A549 (cell line): ENCODE measurements at regions not wholly inside any gene's neighbourhood (a gene's known extent, or its start where the extent isn't known, plus 50 kb on each side); places are given as distances from the start of the nearest gene placed in this dataset.

Source experiments
- ATAC-seq, 2 experiments: fragments of 200-7000 bp in 1 of 2; fragments of >200 bp in 1 of 2; cut with Nextera tagmentation in 1 of 2; cut with Tn5 transposase in 1 of 2; 3 replicates each; pipeline versions ENCODE4 v1.8.0 to v1.9.1; 2018 to 2020; ENCODE audit warnings: mild to moderate bottlenecking in 1 of 2, moderate library complexity in 1 of 2
- CTCF ChIA-PET: fragments of 300-600 bp; sonication (Branson Sonifier 250); formaldehyde crosslinking; extraction: SDS; loops from one replicate; lab custom pipeline; 2021; ENCODE audit warnings: antibody characterized with exemption, inconsistent platforms; lab: Yijun Ruan, JAX
- POLR2A ChIA-PET: fragments of 350-600 bp; formaldehyde crosslinking; extraction: SDS; loops from one replicate; lab custom pipeline; 2021; ENCODE audit warnings: antibody characterized with exemption, inconsistent platforms; lab: Yijun Ruan, JAX
- DNase-seq, 2 experiments: peaks; one replicate each; pipeline versions ENCODE4 v3.0.0 to v3.0.0-alpha.2; 2011 to 2016; ENCODE audit warnings: low read depth in 1 of 2, low spot score in 1 of 2
- FAIRE-seq: peaks from 2 replicates; lab custom pipeline; 2011; peaks lifted over from hg19 to GRCh38; lab: Jason Lieb, UNC
- H3K27ac ChIP-seq, 2 experiments: fragments of >200 bp; sonication (Bioruptor Twin); formaldehyde crosslinking; 3 replicates each; pipeline ENCODE4 v1.5.1; 2016 to 2017
- H3K4me1 ChIP-seq: fragments of >200 bp; sonication (Bioruptor Twin); formaldehyde crosslinking; 3 replicates; pipeline ENCODE4 v1.6.1; 2016
- H3K4me2 ChIP-seq: fragments of >200 bp; sonication (Bioruptor Twin); formaldehyde crosslinking; 3 replicates; pipeline ENCODE4 v1.6.1; 2016
- H3K4me3 ChIP-seq: fragments of >200 bp; sonication (Bioruptor Twin); formaldehyde crosslinking; 3 replicates; pipeline ENCODE4 v1.5.1; 2016
- H3K9me3 ChIP-seq: fragments of >200 bp; sonication (Bioruptor Twin); formaldehyde crosslinking; 3 replicates; pipeline ENCODE4 v1.6.1; 2016
- ATOH8 ChIP-seq: fragments of 250-450 bp; sonication (Bioruptor Pico); IDR thresholded peaks from 2 replicates; pipeline ENCODE4 v1.5.0; 2020; ENCODE audit warnings: low read depth, mild to moderate bottlenecking, moderate library complexity
- CBX8 ChIP-seq: fragments of 200-600 bp; sonication (generic); IDR thresholded peaks from 2 replicates; pipeline ENCODE4 v1.6.1; 2016
- CEBPB ChIP-seq, 2 experiments: fragments of >200 bp in 1 of 2; sonication (Bioruptor Twin) in 1 of 2; formaldehyde crosslinking in 1 of 2; IDR thresholded peaks; 2 replicates each; pipeline ENCODE4 v1.6.1; 2012 to 2016
- E2F6 ChIP-seq: IDR thresholded peaks from 2 replicates; pipeline ENCODE4 v1.6.1; 2012; ENCODE audit warnings: low read depth, borderline replicate concordance
- EHF ChIP-seq: fragments of 250-450 bp; sonication (Bioruptor Pico); IDR thresholded peaks from 2 replicates; pipeline ENCODE4 v1.5.0; 2020; ENCODE audit warnings: mild to moderate bottlenecking
- ELK1 ChIP-seq: fragments of 150-350 bp; IDR thresholded peaks from 2 replicates; pipeline ENCODE4 v1.6.1; 2014; ENCODE audit warnings: low read depth, mild to moderate bottlenecking, low read length
- ESRRA ChIP-seq: fragments of 150-350 bp; IDR thresholded peaks from 2 replicates; pipeline ENCODE4 v1.6.1; 2014; ENCODE audit warnings: mild to moderate bottlenecking, low read length, borderline replicate concordance
- HOXA7 ChIP-seq: fragments of 250-450 bp; sonication (Bioruptor Pico); IDR thresholded peaks from 2 replicates; pipeline ENCODE4 v1.5.0; 2020; ENCODE audit warnings: mild to moderate bottlenecking, moderate library complexity
- KDM1A ChIP-seq: fragments of 200-600 bp; sonication (generic); IDR thresholded peaks from 2 replicates; pipeline ENCODE4 v1.6.1; 2016; ENCODE audit warnings: low read depth, mild to moderate bottlenecking
- MAX ChIP-seq: IDR thresholded peaks from 2 replicates; pipeline ENCODE4 v1.6.1; 2012
- MYC ChIP-seq: IDR thresholded peaks from 2 replicates; pipeline ENCODE4 v1.6.1; 2012; ENCODE audit warnings: mild to moderate bottlenecking, inconsistent platforms, low read length, improper control_type of control experiment, borderline replicate concordance
- NPAS2 ChIP-seq: fragments of 250-450 bp; sonication (Bioruptor Pico); IDR thresholded peaks from 2 replicates; pipeline ENCODE4 v1.8.0; 2022; ENCODE audit warnings: mild to moderate bottlenecking, moderate library complexity, borderline replicate concordance
- NR3C1 ChIP-seq: fragments of >200 bp; sonication (Bioruptor Twin); formaldehyde crosslinking; IDR thresholded peaks from 3 replicates; pipeline ENCODE4 v1.6.1; 2017
- PHF8 ChIP-seq: fragments of 200-600 bp; sonication (generic); IDR thresholded peaks from 2 replicates; pipeline ENCODE4 v1.6.1; 2016; ENCODE audit warnings: low read depth, mild to moderate bottlenecking, antibody characterized with exemption, moderate library complexity, borderline replicate concordance
- POLR2A ChIP-seq: IDR thresholded peaks from 2 replicates; pipeline ENCODE4 v1.6.1; 2012; ENCODE audit warnings: mild to moderate bottlenecking, low read length
- POLR2AphosphoS2 ChIP-seq: conservative IDR thresholded peaks from 2 replicates; pipeline ENCODE4 v1.6.1; 2012; ENCODE audit warnings: low read length, improper control_type of control experiment, inconsistent platforms
- RAD21 ChIP-seq, 2 experiments: fragments of >200 bp in 1 of 2; sonication (Bioruptor Twin) in 1 of 2; formaldehyde crosslinking in 1 of 2; IDR thresholded peaks in 1 of 2; conservative IDR thresholded peaks in 1 of 2; 2 replicates in 1 of 2; 3 replicates in 1 of 2; pipeline ENCODE4 v1.6.1; 2012 to 2018; ENCODE audit warnings: inconsistent platforms in 1 of 2
- TP53 ChIP-seq: fragments of 250-450 bp; sonication (Bioruptor Pico); IDR thresholded peaks from 2 replicates; pipeline ENCODE4 v1.5.0; 2021; ENCODE audit warnings: mild to moderate bottlenecking, moderate library complexity
- ZC3H11A ChIP-seq: fragments of 450-650 bp; IDR thresholded peaks from 2 replicates; pipeline ENCODE4 v1.6.1; 2014; ENCODE audit warnings: antibody characterized with exemption, mild to moderate bottlenecking
- ZFP36 ChIP-seq: fragments of 450-650 bp; IDR thresholded peaks from 2 replicates; pipeline ENCODE4 v1.6.1; 2014; ENCODE audit warnings: borderline replicate concordance; ENCODE audit not compliant: partially characterized antibody
- ZNF302 ChIP-seq: fragments of 250-450 bp; sonication (Bioruptor Pico); IDR thresholded peaks from 2 replicates; pipeline ENCODE4 v1.9.0; 2021; ENCODE audit warnings: inconsistent platforms, mild to moderate bottlenecking, moderate library complexity
- WGBS: methylation state at CpG from one replicate; pipeline ENCODE4 v1.1.6; 2017; ENCODE audit errors: missing lambda C conversion rate; 5-methylcytosine and 5-hydroxymethylcytosine counted together

GRCh38 chr7:98496618-98497017 is 95.7 kb upstream of the BAIAP2L1 start:
- CTCF ChIA-PET: no interaction called here

GRCh38 chr7:98495200-98495955 is 94.5 kb upstream of the BAIAP2L1 start:
- 29% methylated on average over 11 of the region's 11 CpGs for WGBS
- DNase-seq: no peak
- Histone ChIP-seq H3K4me2 (no peak overlapping the region), H3K27ac (no peak overlapping the region), H3K4me1 (no peaks in the 10 kb centered on the region), H3K4me3 (no peak overlapping the region), H3K9me3 (peaks cover 30% of the 10 kb centered on the region)
- ATAC-seq: no peak
- no peak for TF ChIP-seq ZFP36
- no peak for TF ChIP-seq ELK1
- no peak for TF ChIP-seq POLR2AphosphoS2
- no peak for TF ChIP-seq CEBPB (IDR thresholded peaks at IDR 0.05)
- TF ChIP-seq ZC3H11A: no peak
- no peak for TF ChIP-seq ZNF302 (CRISPR knock-in tag)
- no peak for TF ChIP-seq KDM1A
- no peak for TF ChIP-seq ESRRA
- TF ChIP-seq MYC: no peak
- TF ChIP-seq EHF (CRISPR knock-in tag): no peak
- TF ChIP-seq E2F6: no peak
- TF ChIP-seq NR3C1: no peak
- TF ChIP-seq CBX8: no peak
- CTCF ChIA-PET: interaction anchor here (1.1 kb wide), 1 partner anchor 17 kb away, joined by 3 read pairs; no protein-coding TSS in a partner anchor
- POLR2A ChIA-PET: interaction anchor here (0.6 kb wide), 1 partner anchor 192 kb away, joined by 6 read pairs; no protein-coding TSS in a partner anchor
- no peak for FAIRE-seq

More at GRCh38 chr7:98496618-98497017, 95.7 kb upstream of the BAIAP2L1 start:
- WGBS: 13% methylated on average over 2 of the region's 2 CpGs
- Histone ChIP-seq H3K27ac (no peak overlapping the region), H3K4me2 (no peak overlapping the region), H3K4me3 (no peak overlapping the region), H3K9me3 (peaks cover 30% of the 10 kb centered on the region), H3K4me1 (no peaks in the 10 kb centered on the region)
- DNase-seq: no peak
- ATAC-seq: no peak
- POLR2A ChIA-PET: no interaction called here
- no peak for FAIRE-seq
- TF ChIP-seq PHF8 (no peak), MAX (no peak), CEBPB (IDR thresholded peaks at IDR 0.05) (no peak), ATOH8 (no peak), POLR2A (no peak), HOXA7 (CRISPR knock-in tag) (no peak), RAD21 (conservative IDR thresholded peaks at IDR 0.05 in 1 of 2, IDR thresholded peaks at IDR 0.05 in 1 of 2) (no peak), NPAS2 (no peak), ZNF302 (CRISPR knock-in tag) (no peak), TP53 (CRISPR knock-in tag) (no peak)
